GM23338 (cell line): ENCODE measurements at regions not wholly inside any gene's neighbourhood (a gene's known extent, or its start where the extent isn't known, plus 50 kb on each side); places are given as distances from the start of the nearest gene placed in this dataset.

ENCODE experiments used
- ATAC-seq: fragments of 200-7000 bp; cut with Tn5 transposase; 3 replicates; pipeline ENCODE4 v1.9.1; 2020
- DNase-seq: peaks from one replicate; pipeline ENCODE4 v3.0.0-alpha.2; 2015; ENCODE audit warnings: low spot score
- H2AFZ ChIP-seq: fragments of 200-600 bp; sonication (generic); 2 replicates; pipeline ENCODE4 v1.8.0; 2016; ENCODE audit warnings: antibody characterized with exemption, mild to moderate bottlenecking, moderate library complexity
- H3F3A ChIP-seq: fragments of 200-600 bp; sonication (generic); replicated peaks from 2 replicates; pipeline ENCODE4 v1.8.0; 2017; ENCODE audit warnings: antibody characterized with exemption, mixed run types, low read depth
- H3K27ac ChIP-seq: fragments of 200-600 bp; sonication (generic); 2 replicates; pipeline ENCODE4 v1.6.1; 2016; ENCODE audit warnings: low read depth
- H3K27me3 ChIP-seq: fragments of 200-600 bp; sonication (generic); 2 replicates; pipeline ENCODE4 v1.8.0; 2016; ENCODE audit warnings: mild to moderate bottlenecking, mixed run types, moderate library complexity; ENCODE audit not compliant: insufficient read depth
- H3K36me3 ChIP-seq: fragments of 200-600 bp; sonication (generic); 2 replicates; pipeline ENCODE4 v1.8.0; 2016; ENCODE audit warnings: mild to moderate bottlenecking; ENCODE audit not compliant: insufficient read depth
- H3K4me1 ChIP-seq: fragments of 200-600 bp; sonication (generic); 2 replicates; pipeline ENCODE4 v1.8.0; 2016; ENCODE audit warnings: mild to moderate bottlenecking, moderate library complexity; ENCODE audit not compliant: insufficient read depth
- H3K4me2 ChIP-seq: fragments of 200-600 bp; sonication (generic); 2 replicates; pipeline ENCODE4 v1.7.1; 2017; ENCODE audit warnings: mixed run types
- H3K4me3 ChIP-seq: fragments of 200-600 bp; sonication (generic); 2 replicates; pipeline ENCODE4 v1.6.1; 2016; ENCODE audit warnings: mixed run types
- H3K79me2 ChIP-seq: fragments of 200-600 bp; sonication (generic); replicated peaks from 2 replicates; pipeline ENCODE4 v1.8.0; 2017; ENCODE audit warnings: mild to moderate bottlenecking; ENCODE audit not compliant: insufficient read depth
- H3K9me2 ChIP-seq: fragments of 200-600 bp; sonication (generic); 2 replicates; pipeline ENCODE4 v1.8.0; 2017; ENCODE audit not compliant: insufficient read depth
- H4K20me1 ChIP-seq: fragments of 200-600 bp; sonication (generic); replicated peaks from 2 replicates; pipeline ENCODE4 v1.8.0; 2017; ENCODE audit warnings: mild to moderate bottlenecking; ENCODE audit not compliant: insufficient read depth
- H3K27ac Mint-ChIP-seq: 2 replicates; pipeline ENCODE4 v1.8.0; 2020; ENCODE audit warnings: inconsistent platforms, mild to moderate bottlenecking, moderate library complexity, mixed read lengths
- H3K27me3 Mint-ChIP-seq: 3 replicates; pipeline ENCODE4 v1.8.0; 2022; ENCODE audit warnings: low read depth, mild to moderate bottlenecking, moderate library complexity, mixed read lengths, inconsistent platforms; ENCODE audit not compliant: insufficient read depth, poor library complexity
- H3K36me3 Mint-ChIP-seq: 3 replicates; pipeline ENCODE4 v1.8.0; 2021; ENCODE audit warnings: low read depth, mild to moderate bottlenecking, inconsistent platforms, moderate library complexity, mixed read lengths
- H3K4me1 Mint-ChIP-seq: 3 replicates; pipeline ENCODE4 v1.8.0; 2020; ENCODE audit warnings: mild to moderate bottlenecking, inconsistent platforms, mixed read lengths
- H3K4me3 Mint-ChIP-seq: 3 replicates; pipeline ENCODE4 v1.8.0; 2021; ENCODE audit warnings: moderate library complexity, mild to moderate bottlenecking, inconsistent platforms, mixed read lengths
- H3K9me3 Mint-ChIP-seq: 3 replicates; pipeline ENCODE4 v1.8.0; 2020; ENCODE audit warnings: moderate library complexity, mild to moderate bottlenecking, inconsistent platforms, mixed read lengths
- CREB1 ChIP-seq: fragments of 250-450 bp; sonication (Bioruptor Pico); IDR thresholded peaks from 2 replicates; pipeline ENCODE4 v1.5.0; 2020; ENCODE audit warnings: low read depth, mild to moderate bottlenecking, moderate library complexity
- EZH2phosphoT487 ChIP-seq: fragments of 200-600 bp; sonication (generic); IDR thresholded peaks from one replicate; pipeline ENCODE4 v1.8.1; 2018; ENCODE audit warnings: antibody characterized with exemption; ENCODE audit not compliant: unreplicated experiment
- JUNB ChIP-seq: IDR thresholded peaks from one replicate; pipeline ENCODE4 v1.6.1; 2016; ENCODE audit warnings: antibody characterized with exemption; ENCODE audit not compliant: unreplicated experiment
- NANOG ChIP-seq: IDR thresholded peaks from 2 replicates; pipeline ENCODE4 v1.6.1; 2016; ENCODE audit warnings: antibody characterized with exemption, borderline replicate concordance
- POLR2AphosphoS5 ChIP-seq: IDR thresholded peaks from 2 replicates; pipeline ENCODE4 v1.6.1; 2016; ENCODE audit warnings: antibody characterized with exemption, low read depth
- ZNF114 ChIP-seq: fragments of 250-450 bp; sonication (Bioruptor Pico); IDR thresholded peaks from 2 replicates; pipeline ENCODE4 v1.5.0; 2020; ENCODE audit warnings: mild to moderate bottlenecking, moderate library complexity
- ZNF331 ChIP-seq: fragments of 250-450 bp; sonication (Bioruptor Pico); IDR thresholded peaks from 2 replicates; pipeline ENCODE4 v1.5.0; 2020; ENCODE audit warnings: low read depth, mild to moderate bottlenecking, moderate library complexity
- TF ChIP-seq, protein P1 (sequence below): IDR thresholded peaks from one replicate; pipeline ENCODE4 v1.6.1; 2018; ENCODE audit warnings: antibody characterized with exemption; ENCODE audit not compliant: unreplicated experiment
- TF ChIP-seq, protein P2 (sequence below): IDR thresholded peaks from 2 replicates; pipeline ENCODE4 v1.6.1; 2016; ENCODE audit warnings: antibody characterized with exemption
- TF ChIP-seq, protein P3 (sequence below): fragments of 250-450 bp; sonication (Bioruptor Pico); IDR thresholded peaks from 2 replicates; pipeline ENCODE4 v1.5.0; 2020; ENCODE audit warnings: mild to moderate bottlenecking, moderate library complexity

DNA sequence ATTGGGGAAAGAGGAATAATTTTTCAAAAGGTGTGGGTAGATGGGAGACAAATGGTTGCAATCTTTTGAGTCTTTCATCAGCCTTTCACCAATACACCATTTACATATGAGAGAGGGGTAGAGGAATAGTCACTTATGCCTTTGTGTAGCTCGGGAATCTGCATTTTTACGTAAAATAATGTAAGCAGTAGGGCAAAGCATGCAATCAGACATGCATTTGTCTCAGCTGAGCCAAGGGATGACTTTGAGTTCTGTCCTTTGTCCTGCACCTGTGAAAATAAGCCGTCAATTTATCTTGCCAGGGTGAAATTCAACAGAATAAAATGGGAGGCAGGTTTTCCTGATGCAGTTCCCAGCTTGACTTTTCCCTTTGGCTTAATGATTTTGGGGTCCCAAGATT is 1473.4 kb upstream of the TENM3 start:
- peak overlapping the region; percentile 29 for H3K4me3 Mint-ChIP-seq
- H3K4me3 ChIP-seq: no peak overlapping the region

More for the DNA sequence above, 1473.4 kb upstream of the TENM3 start:
- no peak overlapping the region for H3K4me2 ChIP-seq
- no peak overlapping the region for H2AFZ ChIP-seq
- no peaks in the 10 kb centered on the region for H3K9me2 ChIP-seq
- H4K20me1 ChIP-seq: no peaks in the 10 kb centered on the region
- Mint-ChIP-seq H3K27me3 (peaks cover 3% of the 10 kb centered on the region), H3K9me3 (peaks cover 9% of the 10 kb centered on the region; the same call in 2 of the 3 replicates), H3K27ac (peak overlapping the region; percentile 93), H3K36me3 (peaks cover 15% of the 10 kb centered on the region; the same call in 2 of the 3 replicates), H3K4me1 (peaks cover 64% of the 10 kb centered on the region)
- TF ChIP-seq POLR2AphosphoS5: no peak
- no peak for TF ChIP-seq ZNF114 (CRISPR knock-in tag)
- TF ChIP-seq CREB1 (CRISPR knock-in tag): no peak
- TF ChIP-seq, protein P1, sequence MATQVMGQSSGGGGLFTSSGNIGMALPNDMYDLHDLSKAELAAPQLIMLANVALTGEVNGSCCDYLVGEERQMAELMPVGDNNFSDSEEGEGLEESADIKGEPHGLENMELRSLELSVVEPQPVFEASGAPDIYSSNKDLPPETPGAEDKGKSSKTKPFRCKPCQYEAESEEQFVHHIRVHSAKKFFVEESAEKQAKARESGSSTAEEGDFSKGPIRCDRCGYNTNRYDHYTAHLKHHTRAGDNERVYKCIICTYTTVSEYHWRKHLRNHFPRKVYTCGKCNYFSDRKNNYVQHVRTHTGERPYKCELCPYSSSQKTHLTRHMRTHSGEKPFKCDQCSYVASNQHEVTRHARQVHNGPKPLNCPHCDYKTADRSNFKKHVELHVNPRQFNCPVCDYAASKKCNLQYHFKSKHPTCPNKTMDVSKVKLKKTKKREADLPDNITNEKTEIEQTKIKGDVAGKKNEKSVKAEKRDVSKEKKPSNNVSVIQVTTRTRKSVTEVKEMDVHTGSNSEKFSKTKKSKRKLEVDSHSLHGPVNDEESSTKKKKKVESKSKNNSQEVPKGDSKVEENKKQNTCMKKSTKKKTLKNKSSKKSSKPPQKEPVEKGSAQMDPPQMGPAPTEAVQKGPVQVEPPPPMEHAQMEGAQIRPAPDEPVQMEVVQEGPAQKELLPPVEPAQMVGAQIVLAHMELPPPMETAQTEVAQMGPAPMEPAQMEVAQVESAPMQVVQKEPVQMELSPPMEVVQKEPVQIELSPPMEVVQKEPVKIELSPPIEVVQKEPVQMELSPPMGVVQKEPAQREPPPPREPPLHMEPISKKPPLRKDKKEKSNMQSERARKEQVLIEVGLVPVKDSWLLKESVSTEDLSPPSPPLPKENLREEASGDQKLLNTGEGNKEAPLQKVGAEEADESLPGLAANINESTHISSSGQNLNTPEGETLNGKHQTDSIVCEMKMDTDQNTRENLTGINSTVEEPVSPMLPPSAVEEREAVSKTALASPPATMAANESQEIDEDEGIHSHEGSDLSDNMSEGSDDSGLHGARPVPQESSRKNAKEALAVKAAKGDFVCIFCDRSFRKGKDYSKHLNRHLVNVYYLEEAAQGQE: no peak
- TF ChIP-seq, protein P2, sequence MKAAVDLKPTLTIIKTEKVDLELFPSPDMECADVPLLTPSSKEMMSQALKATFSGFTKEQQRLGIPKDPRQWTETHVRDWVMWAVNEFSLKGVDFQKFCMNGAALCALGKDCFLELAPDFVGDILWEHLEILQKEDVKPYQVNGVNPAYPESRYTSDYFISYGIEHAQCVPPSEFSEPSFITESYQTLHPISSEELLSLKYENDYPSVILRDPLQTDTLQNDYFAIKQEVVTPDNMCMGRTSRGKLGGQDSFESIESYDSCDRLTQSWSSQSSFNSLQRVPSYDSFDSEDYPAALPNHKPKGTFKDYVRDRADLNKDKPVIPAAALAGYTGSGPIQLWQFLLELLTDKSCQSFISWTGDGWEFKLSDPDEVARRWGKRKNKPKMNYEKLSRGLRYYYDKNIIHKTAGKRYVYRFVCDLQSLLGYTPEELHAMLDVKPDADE: no peak
- TF ChIP-seq, protein P3, sequence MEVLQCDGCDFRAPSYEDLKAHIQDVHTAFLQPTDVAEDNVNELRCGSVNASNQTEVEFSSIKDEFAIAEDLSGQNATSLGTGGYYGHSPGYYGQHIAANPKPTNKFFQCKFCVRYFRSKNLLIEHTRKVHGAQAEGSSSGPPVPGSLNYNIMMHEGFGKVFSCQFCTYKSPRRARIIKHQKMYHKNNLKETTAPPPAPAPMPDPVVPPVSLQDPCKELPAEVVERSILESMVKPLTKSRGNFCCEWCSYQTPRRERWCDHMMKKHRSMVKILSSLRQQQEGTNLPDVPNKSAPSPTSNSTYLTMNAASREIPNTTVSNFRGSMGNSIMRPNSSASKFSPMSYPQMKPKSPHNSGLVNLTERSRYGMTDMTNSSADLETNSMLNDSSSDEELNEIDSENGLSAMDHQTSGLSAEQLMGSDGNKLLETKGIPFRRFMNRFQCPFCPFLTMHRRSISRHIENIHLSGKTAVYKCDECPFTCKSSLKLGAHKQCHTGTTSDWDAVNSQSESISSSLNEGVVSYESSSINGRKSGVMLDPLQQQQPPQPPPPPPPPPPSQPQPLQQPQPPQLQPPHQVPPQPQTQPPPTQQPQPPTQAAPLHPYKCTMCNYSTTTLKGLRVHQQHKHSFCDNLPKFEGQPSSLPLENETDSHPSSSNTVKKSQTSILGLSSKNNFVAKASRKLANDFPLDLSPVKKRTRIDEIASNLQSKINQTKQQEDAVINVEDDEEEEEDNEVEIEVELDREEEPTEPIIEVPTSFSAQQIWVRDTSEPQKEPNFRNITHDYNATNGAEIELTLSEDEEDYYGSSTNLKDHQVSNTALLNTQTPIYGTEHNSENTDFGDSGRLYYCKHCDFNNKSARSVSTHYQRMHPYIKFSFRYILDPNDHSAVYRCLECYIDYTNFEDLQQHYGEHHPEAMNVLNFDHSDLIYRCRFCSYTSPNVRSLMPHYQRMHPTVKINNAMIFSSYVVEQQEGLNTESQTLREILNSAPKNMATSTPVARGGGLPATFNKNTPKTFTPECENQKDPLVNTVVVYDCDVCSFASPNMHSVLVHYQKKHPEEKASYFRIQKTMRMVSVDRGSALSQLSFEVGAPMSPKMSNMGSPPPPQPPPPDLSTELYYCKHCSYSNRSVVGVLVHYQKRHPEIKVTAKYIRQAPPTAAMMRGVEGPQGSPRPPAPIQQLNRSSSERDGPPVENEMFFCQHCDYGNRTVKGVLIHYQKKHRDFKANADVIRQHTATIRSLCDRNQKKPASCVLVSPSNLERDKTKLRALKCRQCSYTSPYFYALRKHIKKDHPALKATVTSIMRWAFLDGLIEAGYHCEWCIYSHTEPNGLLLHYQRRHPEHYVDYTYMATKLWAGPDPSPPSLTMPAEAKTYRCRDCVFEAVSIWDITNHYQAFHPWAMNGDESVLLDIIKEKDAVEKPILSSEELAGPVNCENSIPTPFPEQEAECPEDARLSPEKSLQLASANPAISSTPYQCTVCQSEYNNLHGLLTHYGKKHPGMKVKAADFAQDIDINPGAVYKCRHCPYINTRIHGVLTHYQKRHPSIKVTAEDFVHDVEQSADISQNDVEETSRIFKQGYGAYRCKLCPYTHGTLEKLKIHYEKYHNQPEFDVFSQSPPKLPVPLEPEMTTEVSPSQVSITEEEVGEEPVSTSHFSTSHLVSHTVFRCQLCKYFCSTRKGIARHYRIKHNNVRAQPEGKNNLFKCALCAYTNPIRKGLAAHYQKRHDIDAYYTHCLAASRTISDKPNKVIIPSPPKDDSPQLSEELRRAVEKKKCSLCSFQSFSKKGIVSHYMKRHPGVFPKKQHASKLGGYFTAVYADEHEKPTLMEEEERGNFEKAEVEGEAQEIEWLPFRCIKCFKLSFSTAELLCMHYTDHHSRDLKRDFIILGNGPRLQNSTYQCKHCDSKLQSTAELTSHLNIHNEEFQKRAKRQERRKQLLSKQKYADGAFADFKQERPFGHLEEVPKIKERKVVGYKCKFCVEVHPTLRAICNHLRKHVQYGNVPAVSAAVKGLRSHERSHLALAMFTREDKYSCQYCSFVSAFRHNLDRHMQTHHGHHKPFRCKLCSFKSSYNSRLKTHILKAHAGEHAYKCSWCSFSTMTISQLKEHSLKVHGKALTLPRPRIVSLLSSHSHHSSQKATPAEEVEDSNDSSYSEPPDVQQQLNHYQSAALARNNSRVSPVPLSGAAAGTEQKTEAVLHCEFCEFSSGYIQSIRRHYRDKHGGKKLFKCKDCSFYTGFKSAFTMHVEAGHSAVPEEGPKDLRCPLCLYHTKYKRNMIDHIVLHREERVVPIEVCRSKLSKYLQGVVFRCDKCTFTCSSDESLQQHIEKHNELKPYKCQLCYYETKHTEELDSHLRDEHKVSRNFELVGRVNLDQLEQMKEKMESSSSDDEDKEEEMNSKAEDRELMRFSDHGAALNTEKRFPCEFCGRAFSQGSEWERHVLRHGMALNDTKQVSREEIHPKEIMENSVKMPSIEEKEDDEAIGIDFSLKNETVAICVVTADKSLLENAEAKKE (CRISPR knock-in tag): no peak
- TF ChIP-seq EZH2phosphoT487: no peak
- TF ChIP-seq ZNF331 (CRISPR knock-in tag): no peak
- no peak for TF ChIP-seq NANOG
- no peak for TF ChIP-seq JUNB
- ATAC-seq (peak; percentile 16), DNase-seq (no peak)
- H3K27ac ChIP-seq: no peak overlapping the region
- no peaks in the 10 kb centered on the region for H3K27me3 ChIP-seq
- H3K79me2 ChIP-seq: no peaks in the 10 kb centered on the region
- H3K4me1 ChIP-seq: peaks cover 13% of the 10 kb centered on the region; the same call in 1 of the 2 replicates
- H3F3A ChIP-seq: no peaks in the 10 kb centered on the region
- no peaks in the 10 kb centered on the region for H3K36me3 ChIP-seq
